NCI-H128 (cell line): ENCODE measurements at regions not wholly inside any gene's neighbourhood (a gene's known extent, or its start where the extent isn't known, plus 50 kb on each side); places are given as distances from the start of the nearest gene placed in this dataset.
"Not testable (repeated sequence)": the region's sequence is repeated elsewhere in the genome, so short reads cannot be mapped to it uniquely, and the experiment has no call there.

Source experiments
- DNase-seq: peaks from one replicate; lab custom pipeline; 2025; ENCODE audit not compliant: unreplicated experiment; lab: John Stamatoyannopoulos, UW

DNA sequence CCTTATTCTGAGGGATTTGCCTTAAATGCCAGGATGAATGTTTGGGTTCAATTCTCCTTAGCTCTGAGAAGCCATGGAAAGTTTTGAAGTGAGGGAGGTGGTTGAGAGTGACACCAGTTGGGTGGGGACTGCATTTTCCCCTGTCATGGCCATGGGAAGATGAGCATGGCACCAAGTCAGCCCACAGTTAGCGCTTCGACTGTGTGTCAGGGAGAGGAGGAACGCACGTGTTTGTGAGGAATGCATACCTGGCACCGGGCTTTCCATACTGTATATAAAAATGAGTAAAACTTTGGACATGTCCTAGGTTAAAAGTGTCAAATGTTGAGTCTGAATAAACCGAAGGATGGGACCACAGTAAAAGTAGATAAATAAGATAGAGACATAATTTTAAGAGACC, 187.5 kb upstream of the KL start:
- no peak for DNase-seq

DNA sequence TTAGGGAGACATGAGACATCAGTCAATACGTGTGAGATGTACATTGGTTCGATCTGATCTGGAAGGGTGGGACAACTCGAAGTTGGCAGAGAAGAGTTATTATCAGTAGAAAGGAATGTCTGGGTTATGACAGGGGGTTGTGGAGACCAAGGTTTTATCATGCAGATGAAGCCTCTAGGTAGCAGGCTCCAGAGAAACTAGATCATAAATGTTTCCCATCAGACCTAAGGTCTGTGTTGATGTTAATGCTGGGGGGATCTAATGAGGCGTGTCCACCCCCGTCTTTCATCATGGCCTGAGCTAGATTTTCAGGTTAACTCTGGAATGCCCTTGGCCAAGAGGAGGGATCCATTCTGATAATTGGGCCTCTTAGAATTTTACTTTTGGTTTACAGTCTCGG, 187.0 kb upstream of the KL start:
- DNase-seq, result no peak

DNA sequence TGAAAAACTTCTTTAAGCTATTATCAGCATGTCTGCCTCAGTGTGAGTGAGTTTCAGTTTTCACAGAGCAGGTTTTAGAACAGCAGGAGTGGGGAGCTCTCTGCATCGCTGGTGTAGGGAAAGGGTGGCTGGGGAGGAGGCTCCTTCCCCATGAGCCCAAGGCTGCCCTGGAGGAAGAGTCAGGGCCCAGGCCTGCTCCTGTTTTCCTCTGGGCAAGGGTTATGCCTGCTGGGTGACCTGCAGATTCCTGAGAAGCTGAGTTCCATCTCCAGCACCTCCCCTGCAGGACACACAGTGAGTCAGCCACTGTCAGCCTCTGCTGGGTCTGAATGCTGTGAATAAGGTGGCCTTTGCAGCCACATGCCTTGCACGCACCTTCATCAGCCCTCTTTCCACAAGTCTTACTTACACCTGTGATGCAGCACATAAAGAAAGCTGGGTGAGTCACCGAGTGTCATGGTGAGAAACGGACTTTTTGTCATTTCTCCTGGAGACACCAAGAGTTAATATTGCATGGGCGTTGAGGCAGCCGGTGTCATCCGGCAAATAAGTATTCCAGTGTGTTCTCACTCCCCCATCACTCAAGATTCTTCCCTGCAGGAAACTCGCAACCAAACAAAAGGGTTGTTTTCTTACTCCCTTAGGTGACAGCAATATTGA, 186.4 kb upstream of the KL start:
- no peak for DNase-seq

DNA sequence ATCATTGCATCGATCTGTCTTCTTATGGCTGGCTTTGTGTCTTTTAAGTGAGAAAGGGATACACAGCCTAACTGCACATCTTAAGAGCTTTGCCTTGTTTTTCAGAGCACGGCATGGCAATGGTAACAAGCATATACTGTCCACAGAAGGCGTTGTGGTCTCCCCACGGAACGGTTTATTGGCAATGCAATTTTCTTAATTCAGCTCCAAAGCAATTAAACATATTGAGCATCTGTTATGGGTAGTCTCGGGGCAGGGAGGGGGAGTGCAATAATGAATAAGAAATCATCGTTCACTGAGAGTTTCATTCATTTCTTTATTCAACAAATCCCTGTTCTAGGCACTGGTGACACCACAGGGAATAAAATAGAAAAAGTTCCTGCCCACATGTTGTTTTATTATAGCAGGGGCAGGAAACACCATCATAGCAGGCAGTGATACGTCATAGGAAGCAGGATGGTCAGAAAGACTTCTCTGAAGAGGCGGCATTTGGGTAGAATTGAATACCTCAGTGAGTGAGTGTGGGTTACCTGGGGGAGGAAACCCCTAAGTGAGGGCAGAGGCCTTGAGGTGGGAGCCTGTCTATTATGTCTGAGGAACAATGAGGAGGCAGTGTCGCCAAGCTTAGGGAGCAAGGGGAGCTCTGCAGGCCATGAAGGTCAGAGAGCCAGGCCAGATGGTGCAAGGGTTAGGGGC, 185.7 kb upstream of the KL start:
- DNase-seq, result no peak

DNA sequence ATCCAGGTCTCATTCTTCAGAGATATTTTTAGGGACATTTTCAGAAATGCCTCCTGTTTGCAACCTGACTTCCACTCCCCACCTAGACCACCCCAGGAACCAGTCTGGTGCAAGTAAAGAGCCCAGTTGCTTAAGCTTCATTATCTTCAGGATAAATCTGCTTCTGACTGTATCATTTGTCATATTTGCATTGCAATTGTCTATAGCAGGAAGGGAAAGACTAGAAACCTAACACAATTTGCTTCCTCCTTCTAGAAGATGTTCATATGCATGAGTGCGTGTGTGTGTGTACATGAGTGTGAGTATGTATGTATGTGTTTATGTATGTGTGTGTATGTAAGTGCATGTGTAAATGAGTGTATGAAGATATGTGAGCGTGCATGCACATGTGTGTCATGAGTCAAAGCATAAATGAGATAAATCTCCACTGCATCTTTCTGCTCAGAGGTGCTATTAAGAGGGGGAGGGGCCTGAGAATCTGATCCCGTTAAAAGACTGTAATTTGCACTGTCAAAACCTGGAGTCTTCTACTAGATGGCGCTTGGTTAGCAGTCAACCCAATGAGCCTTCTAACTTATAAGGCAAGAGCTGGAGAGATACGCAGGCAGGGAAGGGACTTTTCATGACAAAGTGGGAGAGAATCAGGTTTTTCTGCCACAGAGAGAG, 178.8 kb upstream of the KL start:
- DNase-seq, result no peak

DNA sequence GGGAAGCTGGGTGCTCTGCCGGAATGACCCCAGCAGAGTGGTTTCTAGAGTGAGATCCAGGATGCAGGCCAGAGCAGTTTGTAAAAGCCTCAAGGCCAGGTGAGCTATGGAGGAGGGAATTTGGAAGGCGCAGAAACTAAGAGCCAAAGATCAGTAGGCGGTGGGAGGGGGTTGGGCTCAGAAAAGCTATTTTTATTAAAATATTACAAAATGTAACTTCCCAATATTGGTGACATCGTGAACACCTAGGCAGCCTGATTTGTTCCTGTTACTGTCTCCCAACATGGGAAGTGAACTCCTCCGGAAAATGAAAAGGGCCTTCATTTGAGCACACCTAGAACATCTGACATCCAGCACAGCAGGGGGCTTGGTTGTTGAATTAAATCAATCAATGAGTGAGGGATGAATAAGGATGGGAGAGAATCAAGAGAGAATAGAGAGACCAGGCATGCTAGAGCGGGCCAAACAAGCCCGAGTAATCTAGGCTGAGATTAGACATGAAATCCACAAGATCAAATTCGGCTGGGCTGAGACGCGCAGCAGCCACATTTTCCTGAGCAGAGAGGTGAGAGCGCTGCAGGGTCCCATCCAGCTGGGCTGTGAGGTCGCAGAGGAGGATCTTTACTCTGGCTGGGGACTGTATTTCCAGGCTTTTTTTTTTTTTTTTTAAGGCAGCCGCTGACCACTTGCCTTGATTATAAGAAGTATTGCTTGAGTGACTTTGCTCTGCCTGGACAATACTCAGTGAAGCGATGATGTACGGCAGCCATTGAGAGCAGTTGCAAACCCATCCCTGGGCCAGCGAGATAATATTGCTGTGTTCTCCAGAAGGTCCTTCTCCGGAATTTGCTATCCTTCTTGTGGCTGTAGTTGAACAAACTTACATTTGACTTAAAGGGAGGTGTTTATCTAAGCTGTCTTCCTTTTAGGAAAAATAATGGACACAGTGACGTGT, 178.0 kb upstream of the KL start:
- DNase-seq, result no peak

DNA sequence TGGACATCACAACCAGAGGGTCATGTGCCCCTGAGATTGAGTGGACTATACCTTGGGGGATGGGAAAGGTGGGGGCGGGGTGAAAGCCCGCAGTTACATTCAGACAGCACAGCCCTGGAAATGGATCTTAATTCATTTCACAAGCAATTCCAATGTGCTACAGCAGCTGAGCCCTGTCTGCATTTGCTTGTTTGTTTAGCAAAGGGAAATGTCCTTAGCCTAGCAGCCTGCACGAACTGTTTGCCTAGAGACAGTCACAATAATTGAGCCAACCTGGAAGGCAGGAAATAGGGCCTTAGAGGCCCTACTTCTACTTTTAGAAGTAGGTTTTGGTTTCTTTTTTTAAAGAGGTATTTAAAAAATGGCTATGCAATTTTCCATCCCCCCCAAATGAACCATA, 177.3 kb upstream of the KL start:
- no peak for DNase-seq

DNA sequence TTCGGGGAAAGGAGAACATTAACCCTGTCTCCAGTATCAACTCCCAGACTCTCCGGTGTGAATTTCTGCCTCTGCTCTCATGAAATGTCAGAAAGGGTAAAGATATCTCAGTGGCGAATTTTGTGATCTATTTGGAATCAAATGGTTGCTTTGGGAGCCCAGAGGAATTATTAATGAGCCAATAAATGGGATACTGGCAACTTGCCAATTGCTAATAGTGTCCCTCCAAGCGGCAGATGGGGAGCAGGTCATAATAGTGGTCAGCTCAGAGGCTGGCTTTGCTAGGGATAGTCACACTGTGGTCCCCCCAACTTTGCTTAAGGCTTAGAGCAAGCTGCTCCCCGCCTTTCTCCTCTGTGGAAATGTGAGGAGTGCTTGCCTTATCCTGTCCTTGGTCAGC, 176.1 kb upstream of the KL start:
- no peak for DNase-seq

DNA sequence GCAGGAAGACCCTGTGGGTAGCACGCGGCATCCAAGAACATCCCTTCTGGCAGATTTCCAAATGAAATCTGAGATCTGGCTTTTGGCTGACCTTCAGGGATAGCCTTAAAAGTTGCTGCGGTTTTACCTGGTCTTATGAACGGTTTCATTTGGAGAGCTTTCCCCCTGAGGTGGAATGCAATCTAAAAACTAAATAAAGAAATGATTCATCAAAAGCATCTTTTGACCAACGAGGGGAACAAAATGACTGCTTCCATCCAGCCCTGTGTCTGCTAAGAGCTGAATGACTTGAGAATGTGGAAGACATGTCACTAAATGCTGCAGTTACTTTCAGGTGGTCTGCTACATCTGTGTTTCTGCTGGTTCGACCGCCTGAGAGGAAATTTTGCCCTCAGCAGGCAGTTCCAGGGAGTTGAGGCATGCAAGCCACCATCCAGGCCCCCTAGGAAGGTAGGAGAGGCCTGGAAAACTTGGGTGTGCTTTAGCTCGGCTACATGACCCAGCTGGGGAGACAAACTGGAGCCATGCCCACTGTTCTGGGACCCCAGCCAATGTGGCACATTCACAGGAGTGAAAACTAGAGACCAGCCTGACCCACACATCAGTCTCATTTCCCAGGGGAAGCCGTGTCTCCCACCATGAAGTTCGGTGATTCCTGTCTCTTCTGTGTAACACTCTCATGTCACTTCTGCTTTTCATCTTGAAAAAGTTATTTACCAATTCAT, 175.1 kb upstream of the KL start:
- DNase-seq, result no peak

DNA sequence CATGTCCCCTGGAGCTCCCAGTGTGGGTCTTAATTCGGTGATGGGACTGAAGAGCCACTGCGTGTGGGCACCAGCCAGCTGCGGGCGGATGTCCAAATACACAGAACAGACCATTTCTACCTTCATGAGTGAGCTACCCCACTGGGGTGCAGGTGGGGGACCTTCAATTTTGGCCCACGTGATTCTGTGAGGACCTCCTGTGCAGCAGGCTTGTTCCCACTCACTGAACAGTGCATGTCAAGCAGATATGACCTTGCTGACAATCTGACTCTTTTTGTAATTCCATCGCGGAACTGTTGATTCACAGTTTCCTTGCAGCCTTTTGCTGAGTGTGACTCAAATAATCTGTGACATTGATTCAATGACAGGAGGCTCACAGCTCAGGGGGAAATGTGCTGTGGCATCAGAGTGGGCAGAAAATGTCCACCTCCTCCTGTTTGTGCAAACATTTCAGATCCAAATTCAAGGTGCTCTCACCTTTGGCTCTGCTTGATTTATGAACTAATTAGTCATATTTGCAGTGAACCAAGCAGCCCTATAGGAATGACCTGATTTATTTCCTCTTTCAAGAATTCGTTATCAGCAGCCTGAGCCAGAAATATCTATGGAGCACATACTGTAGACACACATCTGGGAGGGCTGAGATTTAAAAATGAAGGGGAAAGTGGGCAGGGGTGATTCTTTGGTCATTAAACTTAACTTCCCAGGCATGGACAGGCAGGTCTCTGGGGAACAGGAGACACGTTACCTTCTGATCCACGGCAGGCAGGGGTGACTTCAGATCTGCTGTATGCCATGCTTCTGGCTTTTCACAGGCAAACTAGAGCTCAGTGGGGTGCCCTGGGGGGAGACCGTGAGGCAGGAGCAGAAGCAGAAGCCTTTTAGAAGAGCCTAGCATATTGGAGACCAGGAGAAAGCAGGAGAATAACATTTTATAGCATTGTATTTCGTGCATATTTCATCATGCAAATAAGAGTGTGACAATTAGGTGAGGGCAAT, 170.0 kb upstream of the KL start:
- no peak for DNase-seq

DNA sequence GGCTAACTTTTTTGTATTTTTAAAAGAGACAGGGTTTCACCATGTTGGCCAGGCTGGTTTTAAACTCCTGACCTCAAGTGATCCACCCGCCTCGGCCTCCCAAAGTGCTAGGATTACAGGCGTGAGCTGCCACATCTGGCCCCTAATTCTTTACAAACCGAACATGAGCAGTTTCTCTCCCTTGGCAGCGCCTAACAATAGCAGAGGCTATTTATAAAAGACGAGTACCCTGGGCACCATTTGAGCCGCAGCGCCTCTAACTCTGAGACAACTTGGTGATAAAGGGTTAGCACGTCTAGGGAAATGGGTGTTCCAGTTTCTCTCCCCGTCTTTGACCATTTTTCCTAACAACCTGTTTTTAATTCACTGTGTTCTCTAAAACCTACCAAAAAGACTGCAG, 168.2 kb upstream of the KL start:
- DNase-seq, result not testable (repeated sequence)

DNA sequence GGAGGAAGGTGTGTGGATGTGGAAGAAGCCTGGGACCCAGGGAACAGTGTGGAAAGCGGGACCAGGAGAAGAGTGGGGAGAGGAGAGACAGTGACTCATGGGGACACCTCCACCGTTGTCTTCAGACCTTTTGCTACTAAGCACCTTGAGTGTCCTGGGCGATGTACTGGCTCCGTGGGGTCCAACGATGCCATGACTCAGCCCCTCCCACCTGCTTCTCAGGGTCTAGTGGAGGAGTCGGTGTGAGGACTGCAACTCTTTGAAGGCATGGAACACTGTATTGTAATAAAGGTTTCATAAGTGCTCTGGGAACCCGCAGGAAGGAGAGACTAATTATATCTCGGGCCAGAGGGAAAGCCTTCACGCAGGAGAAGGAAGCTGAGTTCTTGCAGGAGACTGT, 166.9 kb upstream of the KL start:
- no peak for DNase-seq

DNA sequence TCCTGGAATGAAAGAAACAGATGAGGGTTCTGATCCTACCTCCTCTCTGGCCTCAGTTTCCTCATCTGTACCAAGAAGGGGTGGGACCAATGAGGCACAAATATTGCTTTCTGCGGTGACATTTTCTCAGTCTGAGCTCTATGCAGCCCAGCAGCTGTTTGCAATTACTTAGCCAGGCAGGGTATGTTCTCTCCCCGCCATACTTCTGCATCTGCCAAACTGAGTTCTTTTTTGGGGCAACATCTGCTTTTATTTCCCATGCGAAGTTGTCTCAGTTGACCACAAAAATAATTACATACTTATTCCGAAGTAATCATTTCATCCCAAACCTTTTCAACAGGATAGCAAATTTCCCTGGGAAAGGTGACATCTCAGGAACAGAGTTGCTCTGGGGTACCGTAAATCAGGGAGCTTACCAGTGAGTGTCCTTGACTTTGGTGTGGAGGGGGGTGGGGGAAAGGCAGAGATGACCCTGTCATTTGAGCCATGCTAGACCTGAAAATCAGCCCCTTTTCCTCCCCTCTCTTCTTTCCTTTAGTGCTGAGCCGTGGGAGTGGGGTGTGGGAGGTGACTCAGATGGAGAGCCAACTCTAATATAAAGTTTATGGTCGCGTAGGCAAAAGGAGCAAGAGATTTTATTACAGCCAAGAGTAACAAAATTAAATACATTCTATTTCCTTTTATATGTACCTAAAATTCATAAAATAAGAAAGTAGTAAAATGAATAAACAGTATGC, 165.7 kb upstream of the KL start:
- DNase-seq, result no peak

DNA sequence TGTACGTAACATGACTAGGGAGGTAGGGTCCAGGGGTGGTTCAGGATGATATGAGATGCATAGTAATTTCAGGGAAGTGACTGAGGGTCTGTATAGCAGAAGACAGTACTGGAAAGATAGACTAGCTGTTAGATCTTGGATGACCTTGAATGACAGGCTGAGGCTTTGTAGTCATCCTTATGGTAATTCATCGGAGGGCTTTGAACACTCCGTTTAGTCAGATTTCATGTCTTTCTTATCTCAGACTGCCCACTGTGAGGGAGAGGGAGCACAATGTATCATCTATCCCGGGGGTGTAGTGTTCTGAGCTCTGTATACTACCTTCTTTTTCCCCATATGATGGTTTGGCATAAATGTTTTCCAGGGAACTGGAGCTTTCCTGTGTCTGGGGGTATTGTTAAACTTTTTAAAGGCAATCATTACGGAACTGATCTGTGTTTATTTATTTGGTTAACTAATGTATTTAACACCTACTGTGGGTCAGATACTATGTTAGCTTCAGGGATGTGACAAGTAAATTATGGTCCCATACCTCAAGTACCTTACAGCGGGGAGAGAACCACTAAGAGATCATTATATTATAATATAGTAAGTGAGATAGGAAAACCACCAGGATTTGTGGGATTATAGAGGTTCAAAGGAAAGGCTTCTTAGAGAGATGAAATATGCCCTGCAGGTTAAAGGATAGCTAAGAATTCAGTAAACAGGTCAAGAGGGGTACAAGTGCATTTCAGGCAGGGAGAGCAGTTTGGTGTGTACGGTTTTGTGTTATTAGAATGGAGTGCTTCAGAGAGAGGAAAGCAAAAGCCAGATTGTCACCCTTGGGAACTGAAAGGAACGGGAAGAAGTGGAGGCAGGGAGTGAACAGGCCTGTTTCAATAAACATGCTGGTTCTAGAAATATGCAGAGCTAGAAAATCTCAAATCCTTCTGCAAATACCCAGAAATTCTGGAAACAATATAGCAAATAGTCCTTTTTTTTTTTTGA, 164.8 kb upstream of the KL start:
- DNase-seq, result no peak

DNA sequence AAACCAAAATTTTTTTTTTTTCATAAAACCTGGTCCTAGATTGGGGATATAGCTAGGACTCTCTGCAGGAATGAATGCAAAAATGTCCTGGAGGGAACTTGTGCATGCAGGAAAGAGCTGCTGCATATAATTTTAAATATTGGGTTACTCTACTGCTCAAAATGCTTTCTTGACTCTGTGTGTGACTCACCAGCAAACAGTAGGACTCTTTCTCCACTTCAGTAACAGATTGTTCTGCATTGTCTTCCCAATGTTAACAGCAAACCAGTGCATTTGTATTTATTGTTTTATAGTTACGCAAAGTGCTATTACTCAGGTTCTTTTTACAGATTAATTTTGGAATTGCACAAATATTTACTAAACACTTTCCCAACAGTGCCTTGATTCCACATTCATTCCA, 163.7 kb upstream of the KL start:
- DNase-seq, result no peak

DNA sequence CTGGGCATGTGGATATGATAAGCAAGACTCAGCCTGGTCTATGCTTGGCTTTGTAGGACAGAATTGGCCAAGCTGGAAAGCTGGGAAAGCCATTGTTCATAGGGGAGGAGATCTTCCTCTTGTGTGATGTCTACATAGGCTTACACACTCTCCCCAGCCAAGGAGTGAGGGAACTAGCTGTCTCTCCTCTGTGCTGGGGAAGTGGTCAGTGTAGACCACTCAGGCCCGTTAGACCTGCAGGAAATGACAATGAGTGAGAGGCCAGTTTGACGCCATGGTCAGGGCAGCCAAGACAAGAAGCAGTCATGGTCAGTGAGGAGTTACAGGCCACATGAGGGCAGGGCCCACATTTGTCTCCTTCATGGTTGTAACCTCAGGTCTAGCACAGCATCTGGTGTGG, 159.1 kb upstream of the KL start:
- no peak for DNase-seq

DNA sequence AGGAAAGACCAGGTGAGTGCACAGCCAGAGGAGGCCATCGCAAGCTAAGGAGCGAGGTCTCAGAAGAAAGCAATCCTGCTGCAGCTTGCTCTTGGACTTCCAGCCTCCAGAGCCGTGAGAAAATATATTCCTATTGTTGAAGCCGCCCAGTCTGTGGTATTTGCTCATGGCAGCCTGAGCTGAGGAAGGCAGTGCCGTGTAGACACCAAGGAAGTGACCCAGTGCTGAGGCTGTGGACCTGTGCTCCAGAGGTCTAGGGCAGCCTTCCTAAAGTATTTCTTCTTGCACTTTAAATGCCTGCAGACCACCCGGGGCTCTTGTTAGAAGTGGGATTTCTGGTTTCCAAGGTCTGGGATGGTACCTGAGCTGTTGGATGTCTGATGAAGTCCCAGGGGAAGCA, 158.5 kb upstream of the KL start:
- DNase-seq, result no peak
